ENCODE measurements at regions not wholly inside any gene's neighbourhood (a gene's known extent, or its start where the extent isn't known, plus 50 kb on each side); places are given as distances from the start of the nearest gene placed in this dataset.
"Not testable (repeated sequence)": the region's sequence is repeated elsewhere in the genome, so short reads cannot be mapped to it uniquely, and the experiment has no call there.

DNA sequence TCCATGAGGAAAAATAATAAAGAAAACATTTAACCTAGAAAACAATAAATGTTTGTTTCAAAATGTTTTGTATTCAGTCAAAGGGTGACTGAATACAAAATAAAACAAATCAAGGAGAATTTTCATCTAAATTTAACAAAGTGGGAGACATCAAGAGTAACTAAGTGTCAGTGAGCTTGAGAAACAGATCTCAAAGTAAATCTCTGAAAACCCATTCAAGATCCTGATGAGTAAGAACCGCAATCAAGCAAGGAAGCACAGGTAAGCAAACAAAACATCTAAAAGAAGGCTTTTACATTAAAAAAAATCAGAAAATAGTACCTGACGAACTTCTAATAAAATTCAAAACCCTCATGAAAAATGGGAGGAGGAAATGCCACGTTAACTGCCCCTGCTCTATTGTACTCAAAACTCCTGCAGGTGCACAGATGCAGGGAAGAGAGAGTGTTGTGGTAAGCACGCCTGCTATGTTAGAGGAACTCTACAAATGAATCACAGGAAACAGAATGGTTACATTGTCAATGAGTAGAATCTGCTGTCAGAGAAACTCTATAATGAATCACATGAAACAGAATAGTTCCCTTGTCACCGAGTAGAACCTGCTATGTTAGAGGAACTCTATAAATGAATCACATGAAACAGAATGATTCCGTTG lies 309.6 kb upstream of the FRG1 start:
- not testable (repeated sequence) for TF ChIP-seq POLR2A, CTCF (IDR thresholded peaks at IDR 0.05)
